GM18951 (cell line): ENCODE measurements at regions not wholly inside any gene's neighbourhood (a gene's known extent, or its start where the extent isn't known, plus 50 kb on each side); places are given as distances from the start of the nearest gene placed in this dataset.

Experiments
- POLR2A ChIP-seq: IDR thresholded peaks from 4 replicates; pipeline ENCODE4 v1.6.1; 2011; ENCODE audit warnings: mild to moderate bottlenecking; ENCODE audit not compliant: insufficient read length, insufficient read depth; ENCODE audit errors: extremely low read depth
- in situ Hi-C: fragments of 300-500 bp; cut with MboI; formaldehyde crosslinking; loops from one replicate; pipeline ENCODE4 v1.12.0; 2022; ENCODE audit warnings: low sequenced_read_pairs, mixed read lengths, inconsistent platforms; ENCODE audit not compliant: unreplicated experiment

DNA sequence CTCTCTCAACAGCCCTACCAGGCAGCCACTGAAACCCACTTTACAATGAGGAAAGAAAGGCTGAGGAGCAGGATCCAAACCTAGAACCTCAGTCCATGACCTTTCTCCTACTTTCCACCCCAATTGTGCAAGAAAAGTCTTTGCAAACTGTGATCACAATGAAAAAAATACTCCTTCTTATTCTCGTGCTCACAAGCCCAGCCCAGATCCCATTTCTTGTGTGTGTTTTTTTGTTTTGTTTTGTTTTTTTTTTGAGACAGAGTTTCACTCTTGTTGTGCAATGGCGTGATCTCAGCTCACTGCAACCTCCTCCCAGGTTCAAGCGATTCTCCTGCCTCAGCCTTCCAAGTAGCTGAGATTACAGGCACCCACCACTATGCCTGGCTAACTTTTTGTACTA is 97.7 kb downstream of the CRYAA start:
- in situ Hi-C loops: no loop called here
- no peak for TF ChIP-seq POLR2A

- TF ChIP-seq POLR2A: no peak
- in situ Hi-C loops: no loop called here
Observed at GRCh38 chr21:43262427-43262826, 93.6 kb downstream of the CRYAA start.
